ENCODE measurements at regions not wholly inside any gene's neighbourhood (a gene's known extent, or its start where the extent isn't known, plus 50 kb on each side); places are given as distances from the start of the nearest gene placed in this dataset.

GRCh38 chr6:112701201-112701600 is 354.1 kb downstream of the RFPL4B start:
- TF ChIP-seq CTCF (IDR thresholded peaks at IDR 0.05; ENCODE audit: low read length) (no peak), EZH2 (optimal IDR thresholded peaks at IDR 0.05; ENCODE audit: low read depth, low read length) (no peak), EZH2phosphoT487 (IDR thresholded peaks at IDR 0.05; ENCODE audit: low read length) (no peak)

All from MM.1S (cell line).